OCI-LY1 (cell line): ENCODE measurements at regions not wholly inside any gene's neighbourhood (a gene's known extent, or its start where the extent isn't known, plus 50 kb on each side); places are given as distances from the start of the nearest gene placed in this dataset.
"Not testable (repeated sequence)": the region's sequence is repeated elsewhere in the genome, so short reads cannot be mapped to it uniquely, and the experiment has no call there.

Experiments
- H2AFZ ChIP-seq: fragments of 200-600 bp; sonication (generic), shearing (Covaris generic); 2 replicates; pipeline ENCODE4 v1.6.0; 2014; ENCODE audit warnings: antibody characterized with exemption, mild to moderate bottlenecking, low read length
- H3F3A ChIP-seq: fragments of 200-600 bp; sonication (generic), shearing (Covaris generic); 2 replicates; pipeline ENCODE4 v1.6.0; 2014; ENCODE audit warnings: mild to moderate bottlenecking, antibody characterized with exemption, low read length, moderate library complexity; ENCODE audit not compliant: insufficient read depth
- H3K27ac ChIP-seq: fragments of 200-600 bp; sonication (generic); 2 replicates; pipeline ENCODE4 v1.5.1; 2014; ENCODE audit warnings: low read length, mixed run types, mild to moderate bottlenecking, low read depth; ENCODE audit not compliant: poor library complexity, severe bottlenecking
- H3K27me3 ChIP-seq: fragments of 200-600 bp; sonication (generic); 2 replicates; pipeline ENCODE4 v1.6.0; 2014; ENCODE audit warnings: antibody characterized with exemption, mild to moderate bottlenecking, low read length, moderate library complexity; ENCODE audit not compliant: insufficient read depth
- H3K36me3 ChIP-seq: fragments of 200-600 bp; sonication (generic); 2 replicates; pipeline ENCODE4 v1.6.1; 2014; ENCODE audit warnings: mild to moderate bottlenecking, antibody characterized with exemption, low read length, moderate library complexity, mixed read lengths; ENCODE audit not compliant: insufficient read depth
- H3K4me1 ChIP-seq: fragments of 200-600 bp; sonication (generic); 2 replicates; pipeline ENCODE4 v1.5.1; 2014; ENCODE audit warnings: mild to moderate bottlenecking, low read length, moderate library complexity; ENCODE audit not compliant: insufficient read depth, severe bottlenecking
- H3K4me2 ChIP-seq: fragments of 200-600 bp; sonication (generic), shearing (Covaris generic); 2 replicates; pipeline ENCODE4 v1.6.1; 2014; ENCODE audit warnings: low read length
- H3K4me3 ChIP-seq: fragments of 200-600 bp; sonication (generic); 2 replicates; pipeline ENCODE4 v1.5.1; 2014; ENCODE audit warnings: low read length, low read depth, mild to moderate bottlenecking, mixed read lengths; ENCODE audit not compliant: poor library complexity, severe bottlenecking
- H3K79me2 ChIP-seq: fragments of 200-600 bp; shearing (Covaris generic); 2 replicates; pipeline ENCODE4 v1.6.1; 2016; ENCODE audit warnings: mixed run types, low read length, mixed read lengths; ENCODE audit not compliant: insufficient read depth
- H3K9ac ChIP-seq: fragments of 200-600 bp; sonication (generic), shearing (Covaris generic); 2 replicates; pipeline ENCODE4 v1.6.1; 2014; ENCODE audit warnings: mild to moderate bottlenecking, low read length, mixed read lengths
- H3K9me2 ChIP-seq: fragments of 200-600 bp; sonication (generic), shearing (Covaris generic); 2 replicates; pipeline ENCODE4 v1.6.1; 2014; ENCODE audit warnings: low read depth, mild to moderate bottlenecking, low read length, mixed read lengths
- H3K9me3 ChIP-seq: fragments of 200-600 bp; shearing (Covaris generic); 2 replicates; pipeline ENCODE4 v1.6.1; 2014; ENCODE audit warnings: low read length, mixed read lengths
- H4K20me1 ChIP-seq: fragments of 200-600 bp; sonication (generic), shearing (Covaris generic); 2 replicates; pipeline ENCODE4 v1.6.0; 2016; ENCODE audit warnings: mild to moderate bottlenecking, low read length; ENCODE audit not compliant: insufficient read depth

GRCh38 chr17:45600052-45601012 is 109.8 kb upstream of the PLEKHM1 start:
- H3K9ac ChIP-seq, H3K9me2 ChIP-seq, H3K36me3 ChIP-seq, H3K4me2 ChIP-seq, H3F3A ChIP-seq, H3K9me3 ChIP-seq, H3K27me3 ChIP-seq, H4K20me1 ChIP-seq, H3K27ac ChIP-seq, H2AFZ ChIP-seq, H3K4me3 ChIP-seq, H3K4me1 ChIP-seq, H3K79me2 ChIP-seq: not testable (repeated sequence)

GRCh38 chr17:45601013-45601412 is 110.5 kb upstream of the PLEKHM1 start:
- not testable (repeated sequence) for H2AFZ ChIP-seq, H3K27me3 ChIP-seq, H3K79me2 ChIP-seq, H3K36me3 ChIP-seq, H3K9me2 ChIP-seq, H3K9ac ChIP-seq, H3K9me3 ChIP-seq, H3K4me2 ChIP-seq, H3K4me3 ChIP-seq, H3F3A ChIP-seq, H3K4me1 ChIP-seq, H3K27ac ChIP-seq, H4K20me1 ChIP-seq

- H3K9me2 ChIP-seq, H2AFZ ChIP-seq, H4K20me1 ChIP-seq, H3K4me1 ChIP-seq, H3K4me3 ChIP-seq, H3K9ac ChIP-seq, H3K27ac ChIP-seq, H3K27me3 ChIP-seq, H3K36me3 ChIP-seq, H3K9me3 ChIP-seq, H3K79me2 ChIP-seq, H3K4me2 ChIP-seq, H3F3A ChIP-seq: not testable (repeated sequence)
Observed at GRCh38 chr17:45601605-45602539, 111.4 kb upstream of the PLEKHM1 start.

GRCh38 chr17:45605751-45606150 is 115.2 kb upstream of the PLEKHM1 start:
- not testable (repeated sequence) for H4K20me1 ChIP-seq, H3K4me1 ChIP-seq, H3K36me3 ChIP-seq, H3K4me2 ChIP-seq, H3K9me2 ChIP-seq, H3K27me3 ChIP-seq, H2AFZ ChIP-seq, H3F3A ChIP-seq, H3K9ac ChIP-seq, H3K4me3 ChIP-seq, H3K27ac ChIP-seq, H3K9me3 ChIP-seq, H3K79me2 ChIP-seq

GRCh38 chr17:45619984-45620405 is 129.5 kb upstream of the PLEKHM1 start:
- H2AFZ ChIP-seq, H3F3A ChIP-seq, H3K27ac ChIP-seq, H3K36me3 ChIP-seq, H3K27me3 ChIP-seq, H4K20me1 ChIP-seq, H3K4me1 ChIP-seq, H3K9me2 ChIP-seq, H3K9me3 ChIP-seq, H3K79me2 ChIP-seq: not testable (repeated sequence)
- H3K4me2 ChIP-seq: peak overlapping the region; percentile 60
- peak overlapping the region; percentile 59 for H3K4me3 ChIP-seq
- peak overlapping the region; percentile 41; the same call in 1 of the 2 replicates for H3K9ac ChIP-seq

GRCh38 chr17:45620468-45620867 is 129.9 kb upstream of the PLEKHM1 start:
- not testable (repeated sequence) for H2AFZ ChIP-seq, H3K27ac ChIP-seq, H3K9me2 ChIP-seq

GRCh38 chr17:45621087-45621486 is 130.6 kb upstream of the PLEKHM1 start:
- H3F3A ChIP-seq, H3K9ac ChIP-seq, H3K4me2 ChIP-seq, H3K9me3 ChIP-seq, H3K9me2 ChIP-seq, H3K36me3 ChIP-seq, H3K79me2 ChIP-seq, H4K20me1 ChIP-seq, H2AFZ ChIP-seq, H3K27me3 ChIP-seq, H3K4me1 ChIP-seq, H3K27ac ChIP-seq: not testable (repeated sequence)
- peak overlapping the region; percentile 33 for H3K4me3 ChIP-seq

More at GRCh38 chr17:45620468-45620867, 129.9 kb upstream of the PLEKHM1 start:
- H3K4me1 ChIP-seq, H3K79me2 ChIP-seq, H3K9me3 ChIP-seq, H3K4me2 ChIP-seq, H3K36me3 ChIP-seq, H4K20me1 ChIP-seq, H3K27me3 ChIP-seq, H3F3A ChIP-seq: not testable (repeated sequence)
- Histone ChIP-seq H3K4me3 (peak overlapping the region; percentile 59), H3K9ac (peak overlapping the region; percentile 41; the same call in 1 of the 2 replicates)
